PC-3 (cell line): ENCODE measurements at regions not wholly inside any gene's neighbourhood (a gene's known extent, or its start where the extent isn't known, plus 50 kb on each side); places are given as distances from the start of the nearest gene placed in this dataset.

ENCODE experiments used
- ATAC-seq: fragments of 200-7000 bp; cut with Tn5 transposase; 2 replicates; pipeline ENCODE4 v1.9.1; 2020; ENCODE audit warnings: mild to moderate bottlenecking, moderate library complexity
- BruUV-seq: library from RNA; stranded (reverse); fragments of 400-500 nt; replicated peaks from 2 replicates; lab custom pipeline; 2021; lab: Mats Ljungman, UMichigan
- CTCF ChIA-PET: fragments of 300-600 bp; sonication (Branson Sonifier 250); formaldehyde crosslinking; loops from one replicate; lab custom pipeline; 2022; ENCODE audit warnings: antibody characterized with exemption; lab: Charles Lee
- POLR2A ChIA-PET: fragments of 300-600 bp; sonication (Branson Sonifier 250); formaldehyde crosslinking; loops from one replicate; lab custom pipeline; 2022; ENCODE audit warnings: antibody characterized with exemption; ENCODE audit not compliant: unreplicated experiment; lab: Charles Lee
- DNase-seq: peaks from one replicate; pipeline ENCODE4 v3.0.0-alpha.2; 2015
- H2AFZ ChIP-seq: fragments of 300-600 bp; sonication (generic); 2 replicates; pipeline ENCODE4 v1.6.0; 2016; ENCODE audit warnings: antibody characterized with exemption, low read length
- H3F3A ChIP-seq: fragments of 300-600 bp; sonication (generic); one replicate; pipeline ENCODE4 v1.6.0; 2017; ENCODE audit warnings: antibody characterized with exemption, low read length, control low read depth, mild to moderate bottlenecking; ENCODE audit not compliant: unreplicated experiment
- H3K27ac ChIP-seq: fragments of 300-600 bp; sonication (generic); 2 replicates; pipeline ENCODE4 v1.5.1; 2016; ENCODE audit warnings: mild to moderate bottlenecking, low read length
- H3K27me3 ChIP-seq: fragments of 300-600 bp; sonication (generic); 2 replicates; pipeline ENCODE4 v1.6.1; 2016; ENCODE audit warnings: low read length, mixed read lengths
- H3K36me3 ChIP-seq: fragments of 300-600 bp; sonication (generic); 2 replicates; pipeline ENCODE4 v1.6.1; 2016; ENCODE audit warnings: low read depth, mixed run types, low read length, mixed read lengths
- H3K4me1 ChIP-seq: fragments of 300-600 bp; sonication (generic); 2 replicates; pipeline ENCODE4 v1.5.1; 2016; ENCODE audit warnings: low read length; ENCODE audit not compliant: insufficient read depth
- H3K4me2 ChIP-seq: fragments of 300-600 bp; sonication (generic); 2 replicates; pipeline ENCODE4 v1.6.0; 2016; ENCODE audit warnings: low read length
- H3K4me3 ChIP-seq: fragments of 300-600 bp; sonication (generic); 2 replicates; pipeline ENCODE4 v1.5.1; 2016; ENCODE audit warnings: mild to moderate bottlenecking, low read length, mixed read lengths
- H3K79me2 ChIP-seq: fragments of 300-600 bp; sonication (generic); 2 replicates; pipeline ENCODE4 v1.6.1; 2017; ENCODE audit warnings: low read length, mixed read lengths
- H3K9ac ChIP-seq: fragments of 300-600 bp; sonication (generic); 2 replicates; pipeline ENCODE4 v1.6.0; 2016; ENCODE audit warnings: mild to moderate bottlenecking, low read length
- H3K9me2 ChIP-seq: fragments of 300-600 bp; sonication (generic); replicated peaks from 2 replicates; pipeline ENCODE4 v1.6.1; 2016; ENCODE audit warnings: mixed run types, low read length, mixed read lengths
- H3K9me3 ChIP-seq: fragments of 300-600 bp; sonication (generic); 2 replicates; pipeline ENCODE4 v1.6.1; 2016; ENCODE audit warnings: low read length, mixed read lengths
- H4K20me1 ChIP-seq: fragments of 300-600 bp; sonication (generic); 2 replicates; pipeline ENCODE4 v1.6.1; 2016; ENCODE audit warnings: low read length, mixed read lengths
- CTCF ChIP-seq: fragments of 300-600 bp; sonication (generic); conservative IDR thresholded peaks from 2 replicates; pipeline ENCODE4 v1.5.1; 2017; ENCODE audit warnings: antibody characterized with exemption, low read depth, mild to moderate bottlenecking, low read length
- EZH2 ChIP-seq: fragments of 300-600 bp; sonication (generic); IDR thresholded peaks from one replicate; pipeline ENCODE4 v1.6.1; 2017; ENCODE audit warnings: antibody characterized with exemption, mild to moderate bottlenecking, low read length; ENCODE audit not compliant: unreplicated experiment
- EZH2phosphoT487 ChIP-seq: fragments of 300-600 bp; sonication (generic); IDR thresholded peaks from 2 replicates; pipeline ENCODE4 v1.6.1; 2018; ENCODE audit warnings: mild to moderate bottlenecking, antibody characterized with exemption, low read length, borderline replicate concordance
- intact Hi-C: fragments of 100-400 bp; cut with micrococcal nuclease; formaldehyde crosslinking; loops from 2 replicates; pipeline ENCODE4 v1.9.0; 2023

GRCh38 chr17:5951912-5952311 lies 118.3 kb upstream of the WSCD1 start:
- intact Hi-C loops, result no loop called here

GRCh38 chr17:5952518-5952917 lies 117.7 kb upstream of the WSCD1 start:
- no peaks in the 10 kb centered on the region for H3K36me3 ChIP-seq
- H3K9me3 ChIP-seq, result no peaks in the 10 kb centered on the region
- TF ChIP-seq EZH2phosphoT487, result no peak
- no peak for TF ChIP-seq CTCF
- H3K9ac ChIP-seq, result no peak overlapping the region
- no peak overlapping the region for H3K4me3 ChIP-seq
- ATAC-seq (no peak), DNase-seq (no peak)
- BruUV-seq, result no TSS peak
- no peaks in the 10 kb centered on the region for H3K27me3 ChIP-seq
- H3K79me2 ChIP-seq, result no peaks in the 10 kb centered on the region
- no peaks in the 10 kb centered on the region for H3K4me1 ChIP-seq
- intact Hi-C loops, result no loop called here
- CTCF ChIA-PET, result no interaction called here
- H2AFZ ChIP-seq, result no peak overlapping the region
- POLR2A ChIA-PET, result interaction anchor here (0.7 kb wide), 1 partner anchor 83 kb away, joined by 5 read pairs; no protein-coding TSS in a partner anchor
- H3K27ac ChIP-seq, result no peak overlapping the region
- H3K4me2 ChIP-seq, result no peak overlapping the region
- H3K9me2 ChIP-seq, result no peaks in the 10 kb centered on the region
- H4K20me1 ChIP-seq, result no peaks in the 10 kb centered on the region
- H3F3A ChIP-seq, result no peaks in the 10 kb centered on the region

More at GRCh38 chr17:5951912-5952311, 118.3 kb upstream of the WSCD1 start:
- no peaks in the 10 kb centered on the region for H3K27me3 ChIP-seq
- no peak overlapping the region for H3K4me2 ChIP-seq
- ATAC-seq (no peak), DNase-seq (no peak)
- no peaks in the 10 kb centered on the region for H3K9me2 ChIP-seq
- H3K36me3 ChIP-seq, result no peaks in the 10 kb centered on the region
- H3K79me2 ChIP-seq, result no peaks in the 10 kb centered on the region
- POLR2A ChIA-PET, result no interaction called here
- TF ChIP-seq EZH2, result no peak
- no peak for TF ChIP-seq CTCF
- CTCF ChIA-PET, result no interaction called here
- no peak overlapping the region for H3K4me3 ChIP-seq
- H3F3A ChIP-seq, result no peaks in the 10 kb centered on the region
- no peaks in the 10 kb centered on the region for H4K20me1 ChIP-seq
- 0 out of 2 replicates have a peak, but pooled peaks cover 3% of the 10 kb centered on the region for H3K4me1 ChIP-seq
- H3K9me3 ChIP-seq, result no peaks in the 10 kb centered on the region
- H3K27ac ChIP-seq, result no peak overlapping the region
- no peak overlapping the region for H2AFZ ChIP-seq
- H3K9ac ChIP-seq, result no peak overlapping the region
- BruUV-seq, result no TSS peak

- H3K27ac ChIP-seq, result no peak overlapping the region
- no peaks in the 10 kb centered on the region for H3K79me2 ChIP-seq
- ATAC-seq (no peak), DNase-seq (no peak)
- intact Hi-C loops, result no loop called here
- H3K4me3 ChIP-seq, result no peak overlapping the region
- H3K4me1 ChIP-seq, result no peaks in the 10 kb centered on the region
- no peaks in the 10 kb centered on the region for H3K9me3 ChIP-seq
- TF ChIP-seq CTCF, result no peak
- no peak for TF ChIP-seq EZH2phosphoT487
- no peak for TF ChIP-seq EZH2
- POLR2A ChIA-PET, result no interaction called here
- H3K4me2 ChIP-seq, result no peak overlapping the region
- H3K9me2 ChIP-seq, result no peaks in the 10 kb centered on the region
- H4K20me1 ChIP-seq, result no peaks in the 10 kb centered on the region
- no peak overlapping the region for H2AFZ ChIP-seq
- no TSS peak for BruUV-seq
- H3K9ac ChIP-seq, result no peak overlapping the region
- H3K36me3 ChIP-seq, result no peaks in the 10 kb centered on the region
- no peaks in the 10 kb centered on the region for H3F3A ChIP-seq
- H3K27me3 ChIP-seq, result no peaks in the 10 kb centered on the region
- CTCF ChIA-PET, result no interaction called here
These were observed 114.4 kb upstream of the WSCD1 start for GRCh38 chr17:5955764-5956163.
